ENCODE measurements at regions not wholly inside any gene's neighbourhood (a gene's known extent, or its start where the extent isn't known, plus 50 kb on each side); places are given as distances from the start of the nearest gene placed in this dataset.

DNA sequence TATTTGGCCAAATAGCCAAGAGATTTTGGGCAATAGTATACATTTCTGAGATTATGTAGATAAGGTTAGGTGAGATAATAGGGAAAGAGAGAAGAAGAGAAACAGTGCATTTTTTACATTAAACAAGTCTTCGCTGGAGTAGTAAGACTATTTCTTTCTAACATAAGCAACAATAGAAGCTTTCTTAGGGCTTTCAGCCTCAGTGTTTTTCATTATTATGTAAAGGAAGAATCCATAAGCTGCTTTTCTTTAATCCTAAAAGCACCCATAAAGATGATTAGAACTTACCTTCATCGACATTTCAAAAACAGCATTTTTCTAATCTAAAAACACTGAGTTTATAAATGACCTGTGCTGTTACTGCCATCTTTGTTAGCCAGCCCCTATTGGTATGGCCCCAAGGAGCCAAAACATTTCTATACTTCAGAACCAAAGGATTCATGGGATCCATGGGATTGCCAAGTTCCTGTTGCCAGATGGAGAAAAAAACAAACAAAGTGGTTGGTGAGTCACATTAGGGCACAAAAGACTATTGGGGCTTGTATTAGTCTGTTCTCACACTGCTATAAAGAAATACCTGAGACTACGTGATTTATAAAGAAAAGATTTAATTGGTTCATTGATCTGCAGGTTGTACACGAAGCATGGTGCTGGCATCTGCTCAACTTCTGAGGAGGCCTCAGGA, 88.2 kb downstream of the SCG2 start:
- Histone ChIP-seq H3K9me1 (ENCODE audit: control insufficient read depth, extremely low read depth, insufficient read depth, low read length) (no peaks in the 10 kb centered on the region), H3K9me3 (ENCODE audit: control insufficient read depth, low read depth, low read length) (no peaks in the 10 kb centered on the region), H4K20me1 (ENCODE audit: control insufficient read depth, extremely low read depth, insufficient read depth, low read length) (no peaks in the 10 kb centered on the region), H3K27ac (ENCODE audit: control insufficient read depth, insufficient read depth, low read length) (no peak overlapping the region), H3K9ac (ENCODE audit: control insufficient read depth, extremely low read depth, insufficient read depth, low read length) (no peak overlapping the region), H2AFZ (ENCODE audit: control insufficient read depth, low read length) (no peak overlapping the region), H3K4me1 (ENCODE audit: control insufficient read depth, extremely low read depth, insufficient read depth, low read length) (no peaks in the 10 kb centered on the region), H3K4me3 (ENCODE audit: control insufficient read depth in 2 of 3, extremely low read depth in 1 of 3, insufficient read depth in 2 of 3, low read depth in 1 of 3, low read length in 3 of 3) (no peak overlapping the region), H3K27me3 (ENCODE audit: control insufficient read depth, extremely low read depth, insufficient read depth, low read length) (no peaks in the 10 kb centered on the region), H3K4me2 (ENCODE audit: control insufficient read depth, extremely low read depth, insufficient read depth, low read depth, low read length) (no peak overlapping the region), H3K36me3 (ENCODE audit: control insufficient read depth in 2 of 2, extremely low read depth in 1 of 2, insufficient read depth in 2 of 2, low read length in 2 of 2) (no peaks in the 10 kb centered on the region), H3K79me2 (ENCODE audit: control insufficient read depth, insufficient read depth, low read length) (no peaks in the 10 kb centered on the region)
- dilution Hi-C loops (cut with MboI; ENCODE audit: extremely low pct_ligation_motif_present, low sequenced_read_pairs): no loop called here
- TF ChIP-seq, protein P1, sequence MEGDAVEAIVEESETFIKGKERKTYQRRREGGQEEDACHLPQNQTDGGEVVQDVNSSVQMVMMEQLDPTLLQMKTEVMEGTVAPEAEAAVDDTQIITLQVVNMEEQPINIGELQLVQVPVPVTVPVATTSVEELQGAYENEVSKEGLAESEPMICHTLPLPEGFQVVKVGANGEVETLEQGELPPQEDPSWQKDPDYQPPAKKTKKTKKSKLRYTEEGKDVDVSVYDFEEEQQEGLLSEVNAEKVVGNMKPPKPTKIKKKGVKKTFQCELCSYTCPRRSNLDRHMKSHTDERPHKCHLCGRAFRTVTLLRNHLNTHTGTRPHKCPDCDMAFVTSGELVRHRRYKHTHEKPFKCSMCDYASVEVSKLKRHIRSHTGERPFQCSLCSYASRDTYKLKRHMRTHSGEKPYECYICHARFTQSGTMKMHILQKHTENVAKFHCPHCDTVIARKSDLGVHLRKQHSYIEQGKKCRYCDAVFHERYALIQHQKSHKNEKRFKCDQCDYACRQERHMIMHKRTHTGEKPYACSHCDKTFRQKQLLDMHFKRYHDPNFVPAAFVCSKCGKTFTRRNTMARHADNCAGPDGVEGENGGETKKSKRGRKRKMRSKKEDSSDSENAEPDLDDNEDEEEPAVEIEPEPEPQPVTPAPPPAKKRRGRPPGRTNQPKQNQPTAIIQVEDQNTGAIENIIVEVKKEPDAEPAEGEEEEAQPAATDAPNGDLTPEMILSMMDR (optimal IDR thresholded peaks at IDR 0.05 in 1 of 3, IDR thresholded peaks at IDR 0.05 in 1 of 3, conservative IDR thresholded peaks at IDR 0.05 in 1 of 3; ENCODE audit: extremely low read depth in 1 of 3, insufficient read depth in 2 of 3, low read length in 3 of 3): no peak
- TF ChIP-seq EZH2 (IDR thresholded peaks at IDR 0.05; ENCODE audit: low read length): no peak
- FAIRE-seq (peak; percentile 64), DNase-seq (ENCODE audit: low read depth, low spot score) (no peak)

GRCh38 chr2:223519471-223519870, 82.7 kb downstream of the SCG2 start:
- Histone ChIP-seq H3K9me1 (ENCODE audit: control insufficient read depth, extremely low read depth, insufficient read depth, low read length) (no peaks in the 10 kb centered on the region), H2AFZ (ENCODE audit: control insufficient read depth, low read length) (no peak overlapping the region), H3K79me2 (ENCODE audit: control insufficient read depth, insufficient read depth, low read length) (no peaks in the 10 kb centered on the region), H3K9ac (ENCODE audit: control insufficient read depth, extremely low read depth, insufficient read depth, low read length) (no peak overlapping the region), H3K36me3 (ENCODE audit: control insufficient read depth in 2 of 2, extremely low read depth in 1 of 2, insufficient read depth in 2 of 2, low read length in 2 of 2) (no peaks in the 10 kb centered on the region), H3K9me3 (ENCODE audit: control insufficient read depth, low read depth, low read length) (no peaks in the 10 kb centered on the region), H3K4me2 (ENCODE audit: control insufficient read depth, extremely low read depth, insufficient read depth, low read depth, low read length) (no peak overlapping the region), H4K20me1 (ENCODE audit: control insufficient read depth, extremely low read depth, insufficient read depth, low read length) (no peaks in the 10 kb centered on the region), H3K4me1 (ENCODE audit: control insufficient read depth, extremely low read depth, insufficient read depth, low read length) (peaks cover 5% of the 10 kb centered on the region), H3K4me3 (ENCODE audit: control insufficient read depth in 2 of 3, extremely low read depth in 1 of 3, insufficient read depth in 2 of 3, low read depth in 1 of 3, low read length in 3 of 3) (no peak overlapping the region), H3K27me3 (ENCODE audit: control insufficient read depth, extremely low read depth, insufficient read depth, low read length) (no peaks in the 10 kb centered on the region), H3K27ac (ENCODE audit: control insufficient read depth, insufficient read depth, low read length) (no peak overlapping the region)
- TF ChIP-seq, protein P1 (optimal IDR thresholded peaks at IDR 0.05 in 1 of 3, IDR thresholded peaks at IDR 0.05 in 1 of 3, conservative IDR thresholded peaks at IDR 0.05 in 1 of 3; ENCODE audit: extremely low read depth in 1 of 3, insufficient read depth in 2 of 3, low read length in 3 of 3): no peak
- no peak for TF ChIP-seq EZH2 (IDR thresholded peaks at IDR 0.05; ENCODE audit: low read length)
- dilution Hi-C loops (cut with MboI; ENCODE audit: extremely low pct_ligation_motif_present, low sequenced_read_pairs): no loop called here
- no peak for DNase-seq (ENCODE audit: low read depth, low spot score)
- no peak for FAIRE-seq

All from keratinocyte (primary cell).